Caco-2 (cell line): ENCODE measurements at regions not wholly inside any gene's neighbourhood (a gene's known extent, or its start where the extent isn't known, plus 50 kb on each side); places are given as distances from the start of the nearest gene placed in this dataset.

Experiments used
- BruUV-seq: library from RNA; stranded (reverse); fragments of 400-500 nt; replicated peaks from 2 replicates; lab custom pipeline; 2021; lab: Mats Ljungman, UMichigan
- CTCF ChIA-PET: fragments of 300-600 bp; sonication (Branson Sonifier 250); formaldehyde crosslinking; loops from one replicate; lab custom pipeline; 2022; ENCODE audit warnings: antibody characterized with exemption; lab: Charles Lee
- POLR2A ChIA-PET: fragments of 300-600 bp; sonication (Branson Sonifier 250); formaldehyde crosslinking; loops from one replicate; lab custom pipeline; 2022; ENCODE audit warnings: antibody characterized with exemption; lab: Charles Lee
- DNase-seq, 2 experiments: peaks; one replicate each; pipeline versions ENCODE4 v3.0.0 to v3.0.0-alpha.2; 2020 to 2022
- H3K27me3 ChIP-seq: replicated peaks from 2 replicates; pipeline ENCODE4 v1.6.0; 2011; ENCODE audit warnings: low read length; ENCODE audit not compliant: control insufficient read depth, insufficient read depth
- H3K36me3 ChIP-seq: 2 replicates; pipeline ENCODE4 v1.5.1; 2011; ENCODE audit warnings: low read length; ENCODE audit not compliant: control insufficient read depth, insufficient read depth
- H3K4me1 ChIP-seq: fragments of 250-450 bp; sonication (Bioruptor Pico); 2 replicates; pipeline ENCODE4 v1.5.1; 2020; ENCODE audit warnings: mild to moderate bottlenecking
- H3K4me3 ChIP-seq: 2 replicates; pipeline ENCODE4 v1.5.1; 2011; ENCODE audit warnings: low read depth, mild to moderate bottlenecking, control low read depth, low read length
- H3K9me3 ChIP-seq: fragments of 250-450 bp; sonication (Bioruptor Pico); 2 replicates; pipeline ENCODE4 v1.5.1; 2020; ENCODE audit warnings: mild to moderate bottlenecking, moderate library complexity
- H3K27ac Mint-ChIP-seq: one replicate; pipeline ENCODE4 v1.8.0; 2022; ENCODE audit warnings: mixed read lengths; ENCODE audit not compliant: unreplicated experiment
- H3K27me3 Mint-ChIP-seq: one replicate; pipeline ENCODE4 v1.8.0; 2022; ENCODE audit warnings: mixed read lengths; ENCODE audit not compliant: insufficient read depth, unreplicated experiment
- H3K36me3 Mint-ChIP-seq: one replicate; pipeline ENCODE4 v1.8.0; 2022; ENCODE audit warnings: mild to moderate bottlenecking, mixed read lengths; ENCODE audit not compliant: insufficient read depth, unreplicated experiment
- H3K4me1 Mint-ChIP-seq: one replicate; pipeline ENCODE4 v1.8.0; 2022; ENCODE audit warnings: low read depth, mixed read lengths; ENCODE audit not compliant: unreplicated experiment
- H3K4me3 Mint-ChIP-seq: one replicate; pipeline ENCODE4 v1.8.0; 2022; ENCODE audit warnings: mild to moderate bottlenecking, moderate library complexity, mixed read lengths; ENCODE audit not compliant: unreplicated experiment
- H3K9me3 Mint-ChIP-seq: one replicate; pipeline ENCODE4 v1.8.0; 2022; ENCODE audit warnings: mixed read lengths; ENCODE audit not compliant: unreplicated experiment
- intact Hi-C: fragments of 100-400 bp; cut with micrococcal nuclease; formaldehyde crosslinking; loops from one replicate; pipeline ENCODE4 v1.10.0; 2022; ENCODE audit not compliant: unreplicated experiment
- TF ChIP-seq, protein P1 (sequence below), 2 experiments: fragments of 200-600 bp in 1 of 2; IDR thresholded peaks; 1 replicate in 1 of 2; 2 replicates in 1 of 2; pipeline versions ENCODE4 v1.5.1 to v1.8.0; 2011 to 2022; ENCODE audit warnings: antibody characterized with exemption in 1 of 2, control low read depth in 1 of 2, inconsistent platforms in 1 of 2, low read depth in 1 of 2, low read length in 1 of 2, mild to moderate bottlenecking in 1 of 2, moderate library complexity in 1 of 2; ENCODE audit not compliant: insufficient read depth in 1 of 2, severe bottlenecking in 1 of 2, unreplicated experiment in 1 of 2

DNA sequence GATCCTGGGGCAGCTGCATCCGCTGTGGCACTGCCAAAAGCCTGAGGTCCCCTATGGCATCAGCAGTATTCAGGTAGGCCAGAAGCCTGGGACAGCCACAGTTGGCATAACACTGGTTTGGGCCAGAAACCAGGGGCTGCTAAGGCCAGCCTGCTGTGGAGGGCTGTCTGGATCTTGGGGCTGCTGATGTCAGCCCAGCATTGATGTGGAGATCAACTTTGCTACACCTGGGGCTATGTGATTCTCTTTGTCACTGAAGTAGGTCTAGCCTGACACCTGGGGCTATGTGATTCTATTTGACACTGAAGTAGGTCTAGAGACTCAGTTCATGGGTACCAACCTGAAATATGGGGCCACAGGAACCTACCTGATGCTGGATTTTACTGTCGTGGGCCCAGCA is 411.5 kb downstream of the RASEF start:
- Histone ChIP-seq H3K27me3 (no peaks in the 10 kb centered on the region), H3K4me3 (no peak overlapping the region), H3K4me1 (no peaks in the 10 kb centered on the region), H3K36me3 (no peaks in the 10 kb centered on the region), H3K9me3 (no peaks in the 10 kb centered on the region)
- ChIA-PET CTCF (no interaction called here), POLR2A (no interaction called here)
- Mint-ChIP-seq H3K4me3 (no peak overlapping the region), H3K9me3 (no peaks in the 10 kb centered on the region), H3K27ac (no peak overlapping the region), H3K4me1 (no peaks in the 10 kb centered on the region), H3K27me3 (no peaks in the 10 kb centered on the region), H3K36me3 (no peaks in the 10 kb centered on the region)
- no TSS peak for BruUV-seq
- TF ChIP-seq, protein P1, sequence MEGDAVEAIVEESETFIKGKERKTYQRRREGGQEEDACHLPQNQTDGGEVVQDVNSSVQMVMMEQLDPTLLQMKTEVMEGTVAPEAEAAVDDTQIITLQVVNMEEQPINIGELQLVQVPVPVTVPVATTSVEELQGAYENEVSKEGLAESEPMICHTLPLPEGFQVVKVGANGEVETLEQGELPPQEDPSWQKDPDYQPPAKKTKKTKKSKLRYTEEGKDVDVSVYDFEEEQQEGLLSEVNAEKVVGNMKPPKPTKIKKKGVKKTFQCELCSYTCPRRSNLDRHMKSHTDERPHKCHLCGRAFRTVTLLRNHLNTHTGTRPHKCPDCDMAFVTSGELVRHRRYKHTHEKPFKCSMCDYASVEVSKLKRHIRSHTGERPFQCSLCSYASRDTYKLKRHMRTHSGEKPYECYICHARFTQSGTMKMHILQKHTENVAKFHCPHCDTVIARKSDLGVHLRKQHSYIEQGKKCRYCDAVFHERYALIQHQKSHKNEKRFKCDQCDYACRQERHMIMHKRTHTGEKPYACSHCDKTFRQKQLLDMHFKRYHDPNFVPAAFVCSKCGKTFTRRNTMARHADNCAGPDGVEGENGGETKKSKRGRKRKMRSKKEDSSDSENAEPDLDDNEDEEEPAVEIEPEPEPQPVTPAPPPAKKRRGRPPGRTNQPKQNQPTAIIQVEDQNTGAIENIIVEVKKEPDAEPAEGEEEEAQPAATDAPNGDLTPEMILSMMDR (IDR thresholded peaks at IDR 0.05; ENCODE audit: insufficient read depth in 1 of 2, low read depth in 1 of 2, low read length in 1 of 2, severe bottlenecking in 1 of 2, unreplicated experiment in 1 of 2) = no peak
- intact Hi-C loops = no loop called here
- no peak for DNase-seq

DNA sequence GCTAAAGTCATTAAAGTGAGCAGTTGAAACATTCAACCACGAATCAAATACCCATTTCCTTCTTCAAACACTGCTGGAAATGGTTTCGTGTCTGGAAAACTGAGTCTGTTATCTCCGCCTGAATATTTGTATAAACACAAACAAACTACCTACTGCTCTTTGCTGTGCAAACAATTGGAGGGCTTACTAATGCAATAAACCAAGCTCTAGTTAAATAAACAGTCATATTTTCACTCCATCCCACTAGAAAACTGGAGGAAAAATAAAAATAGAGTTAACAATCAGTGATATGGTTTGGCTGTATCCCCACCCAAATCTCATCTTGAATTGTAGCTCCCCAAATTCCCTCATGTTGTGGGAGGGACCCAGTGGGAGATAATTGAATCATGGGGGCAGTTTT is 397.6 kb downstream of the RASEF start:
- no peak overlapping the region for H3K4me3 ChIP-seq
- H3K9me3 ChIP-seq = no peaks in the 10 kb centered on the region
- Mint-ChIP-seq H3K9me3 (no peaks in the 10 kb centered on the region), H3K36me3 (no peaks in the 10 kb centered on the region), H3K4me3 (no peak overlapping the region), H3K27ac (no peak overlapping the region), H3K4me1 (no peaks in the 10 kb centered on the region), H3K27me3 (peaks cover 8% of the 10 kb centered on the region)
- no peak for DNase-seq
- CTCF ChIA-PET = no interaction called here
- BruUV-seq = no TSS peak
- H3K27me3 ChIP-seq = no peaks in the 10 kb centered on the region
- H3K4me1 ChIP-seq = no peaks in the 10 kb centered on the region
- POLR2A ChIA-PET = no interaction called here
- TF ChIP-seq, protein P1 (IDR thresholded peaks at IDR 0.05; ENCODE audit: insufficient read depth in 1 of 2, low read depth in 1 of 2, low read length in 1 of 2, severe bottlenecking in 1 of 2, unreplicated experiment in 1 of 2) = no peak
- no peaks in the 10 kb centered on the region for H3K36me3 ChIP-seq
- intact Hi-C loops = no loop called here

DNA sequence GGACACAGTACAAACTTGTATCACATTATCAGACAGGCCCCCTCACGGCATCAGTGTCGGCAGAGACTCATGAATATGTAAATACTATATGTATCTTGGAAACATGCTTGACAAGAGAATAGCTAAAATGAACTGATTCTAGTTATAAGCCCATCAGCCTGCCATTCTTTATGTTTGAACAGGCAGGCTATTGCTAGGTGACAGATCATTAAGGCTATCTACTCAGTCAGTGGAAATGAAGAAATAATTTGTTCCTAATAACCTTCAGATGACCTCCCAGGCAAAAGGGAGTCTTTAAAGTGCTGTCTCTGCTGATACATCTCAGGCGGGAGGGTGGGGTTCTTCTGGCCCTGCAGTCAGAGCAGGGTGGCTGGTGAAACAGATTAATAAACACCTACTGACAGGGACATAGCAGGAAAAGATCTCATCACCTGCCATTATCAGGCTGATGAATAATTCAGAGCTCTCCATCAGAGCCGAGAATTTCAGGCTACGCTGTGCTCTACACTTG is 394.2 kb downstream of the RASEF start:
- POLR2A ChIA-PET = no interaction called here
- Histone ChIP-seq H3K27me3 (no peaks in the 10 kb centered on the region), H3K36me3 (no peaks in the 10 kb centered on the region), H3K4me1 (no peaks in the 10 kb centered on the region), H3K4me3 (no peak overlapping the region), H3K9me3 (no peaks in the 10 kb centered on the region)
- CTCF ChIA-PET = no interaction called here
- peaks cover 2% of the 10 kb centered on the region for H3K27me3 Mint-ChIP-seq
- no peak for DNase-seq
- intact Hi-C loops = no loop called here
- no peaks in the 10 kb centered on the region for H3K36me3 Mint-ChIP-seq
- TF ChIP-seq, protein P1 (IDR thresholded peaks at IDR 0.05; ENCODE audit: insufficient read depth in 1 of 2, low read depth in 1 of 2, low read length in 1 of 2, severe bottlenecking in 1 of 2, unreplicated experiment in 1 of 2) = no peak
- H3K4me1 Mint-ChIP-seq = no peaks in the 10 kb centered on the region
- H3K9me3 Mint-ChIP-seq = no peaks in the 10 kb centered on the region
- H3K4me3 Mint-ChIP-seq = no peak overlapping the region
- BruUV-seq = no TSS peak
- H3K27ac Mint-ChIP-seq = no peak overlapping the region
